Loucy (cell line): ENCODE measurements at regions not wholly inside any gene's neighbourhood (a gene's known extent, or its start where the extent isn't known, plus 50 kb on each side); places are given as distances from the start of the nearest gene placed in this dataset.

Experiments used
- CTCF ChIP-seq: fragments of 200-600 bp; sonication (generic); conservative IDR thresholded peaks from 2 replicates; pipeline ENCODE4 v1.5.1; 2014; ENCODE audit warnings: mild to moderate bottlenecking, antibody characterized with exemption, low read length
- EZH2phosphoT487 ChIP-seq: fragments of 200-600 bp; IDR thresholded peaks from 2 replicates; pipeline ENCODE4 v1.6.1; 2018; ENCODE audit warnings: antibody characterized with exemption, mild to moderate bottlenecking, moderate library complexity, borderline replicate concordance

- TF ChIP-seq CTCF (no peak), EZH2phosphoT487 (no peak)
Measured at GRCh38 chr12:92334552-92334951, 188.9 kb upstream of the BTG1 start.
